Aorta (tissue), 5 donors: ENCODE measurements at regions not wholly inside any gene's neighbourhood (a gene's known extent, or its start where the extent isn't known, plus 50 kb on each side); places are given as distances from the start of the nearest gene placed in this dataset.
"Not testable (repeated sequence)": the region's sequence is repeated elsewhere in the genome, so short reads cannot be mapped to it uniquely, and the experiment has no call there.

Experiments used
- ATAC-seq: fragments of 200-7000 bp; cut with Tn5 transposase; one replicate; pipeline ENCODE4 v1.9.1; 2022; ENCODE audit warnings: moderate library complexity; ENCODE audit not compliant: low FRiP score
- DNase-seq, 2 donors: peaks; one replicate each; pipeline ENCODE4 v3.0.0-alpha.2; 2020
- H3K27ac ChIP-seq, 2 donors: one replicate each; pipeline ENCODE4 v1.5.1; 2013; ENCODE audit warnings: low read length in 2 of 2, mild to moderate bottlenecking in 2 of 2, moderate library complexity in 2 of 2, control low read depth in 1 of 2, inconsistent platforms in 1 of 2, low read depth in 1 of 2
- H3K27me3 ChIP-seq, 2 donors: one replicate each; pipeline ENCODE4 v1.6.1; 2013; ENCODE audit warnings: control low read depth in 1 of 2, low read length in 1 of 2, mild to moderate bottlenecking in 1 of 2, moderate library complexity in 1 of 2; ENCODE audit not compliant: insufficient read depth in 2 of 2, control insufficient read depth in 1 of 2
- H3K36me3 ChIP-seq, 2 donors: one replicate each; pipeline ENCODE4 v1.6.1; 2013; ENCODE audit warnings: control low read depth in 1 of 2, low read length in 1 of 2, mild to moderate bottlenecking in 1 of 2; ENCODE audit not compliant: insufficient read depth in 2 of 2, control insufficient read depth in 1 of 2
- H3K4me1 ChIP-seq, 2 donors: one replicate each; pipeline ENCODE4 v1.6.1; 2013; ENCODE audit warnings: low read length in 2 of 2, control low read depth in 1 of 2, mild to moderate bottlenecking in 1 of 2, moderate library complexity in 1 of 2; ENCODE audit not compliant: insufficient read depth in 2 of 2, control insufficient read depth in 1 of 2
- H3K4me3 ChIP-seq, 2 donors: one replicate each; pipeline ENCODE4 v1.5.1; 2013; ENCODE audit warnings: low read length in 2 of 2, control low read depth in 1 of 2, mild to moderate bottlenecking in 1 of 2
- H3K9me3 ChIP-seq: one replicate; pipeline ENCODE4 v1.6.1; 2013; ENCODE audit warnings: mild to moderate bottlenecking, low read length; ENCODE audit not compliant: control insufficient read depth
- WGBS, 2 donors: extraction: QIAGEN DNeasy Blood & Tissue Kit; methylation state at CpG; one replicate each; pipeline ENCODE4 v1.1.7; 2013; 5-methylcytosine and 5-hydroxymethylcytosine counted together
- intact Hi-C, 2 donors: fragments of 100-400 bp; cut with DNase I; formaldehyde crosslinking; loops; one replicate each; pipeline versions ENCODE4 v1.14.2 to v1.15.0; 2022
- donor health status: healthy with polysubstance abuse.
- donor health status: Bipolar disorder and iron deficiency.
- donor health status: DM: no; HTN: no; CAD: no.
- donor health status: DM: no; HTN: no; CAD: no.
- donor health status: DM: yes; HTN: yes; CAD: no.

DNA sequence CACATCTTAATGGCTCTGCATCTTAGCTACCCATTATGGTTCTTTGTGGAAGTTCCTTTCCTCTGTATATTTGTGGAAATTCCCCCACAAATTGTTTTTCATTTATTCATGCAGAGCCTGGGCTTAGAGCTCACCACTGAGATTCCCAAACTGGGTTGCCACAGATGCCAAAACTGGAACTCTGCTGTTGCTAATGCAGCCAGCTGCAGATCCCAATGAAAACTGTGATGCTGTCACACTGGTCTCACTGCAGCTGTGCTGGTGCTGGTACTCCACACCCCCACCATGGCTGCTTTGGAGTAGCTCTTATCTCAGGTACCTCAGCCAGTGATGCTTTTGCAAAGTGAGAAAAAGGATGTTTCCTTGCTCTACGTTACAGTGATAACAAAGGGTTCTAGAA lies 87.7 kb downstream of the DCK start:
- 63 to 66% methylated on average over 1 of the region's 1 CpG for WGBS, 2 donors
- H3K27ac ChIP-seq = no peak overlapping the region
- no peak overlapping the region for H3K4me3 ChIP-seq
- ATAC-seq (no peak), DNase-seq (no peak)
- intact Hi-C loops = no loop called here
- H3K9me3 ChIP-seq = no peaks in the 10 kb centered on the region
- no peaks in the 10 kb centered on the region for H3K27me3 ChIP-seq
- H3K36me3 ChIP-seq = peaks cover 0 to 1% of the 10 kb centered on the region in 2 donors
- H3K4me1 ChIP-seq = no peaks in the 10 kb centered on the region

DNA sequence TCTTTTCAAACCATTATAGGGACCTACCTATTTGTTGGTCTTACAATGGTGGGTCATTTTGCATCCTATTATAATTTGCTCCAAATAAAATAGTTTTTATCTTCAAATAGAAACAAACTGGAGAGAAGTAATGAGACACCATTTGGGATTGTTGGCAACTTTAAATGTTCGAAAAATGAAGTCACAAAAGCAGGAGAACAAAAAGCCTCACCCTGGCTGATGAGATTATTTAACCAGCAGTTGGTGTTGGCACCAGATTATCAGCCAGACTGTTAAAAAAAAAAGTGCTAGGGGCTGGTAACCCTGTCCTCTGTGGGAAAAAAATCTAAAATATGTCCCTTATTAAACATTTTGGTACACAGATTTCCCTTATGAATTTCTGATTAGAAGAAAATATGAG lies 100.3 kb downstream of the DCK start:
- Histone ChIP-seq H3K4me3 (no peak overlapping the region), H3K4me1 (no peaks in the 10 kb centered on the region), H3K9me3 (no peaks in the 10 kb centered on the region), H3K27ac (no peak overlapping the region), H3K36me3 (no peaks in the 10 kb centered on the region), H3K27me3 (no peaks in the 10 kb centered on the region)
- no peak for DNase-seq
- WGBS, 2 donors = 3 to 8% methylated on average over 1 of the region's 1 CpG
- no peak for ATAC-seq
- intact Hi-C loops = no loop called here

DNA sequence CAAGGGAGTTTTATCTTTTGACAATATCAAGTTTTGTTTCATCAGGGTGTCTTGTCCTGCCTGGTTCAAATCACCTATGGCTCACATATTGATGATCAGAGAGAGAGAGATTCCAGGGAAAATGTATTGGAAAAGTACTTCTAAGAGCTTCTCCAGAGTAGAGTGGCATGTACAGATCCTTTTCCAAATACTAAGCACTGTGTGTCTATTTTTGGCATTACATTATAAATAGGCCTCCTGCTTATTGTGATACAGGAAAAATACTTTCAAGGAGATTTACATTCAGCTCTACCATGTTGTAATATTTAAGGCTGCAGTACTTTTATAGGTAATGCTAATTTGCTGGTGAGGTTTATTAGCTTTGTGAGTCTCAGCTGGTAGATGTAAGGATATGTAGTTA lies 100.8 kb downstream of the DCK start:
- no peak for DNase-seq
- Histone ChIP-seq H3K27me3 (no peaks in the 10 kb centered on the region), H3K36me3 (no peaks in the 10 kb centered on the region), H3K27ac (no peak overlapping the region), H3K4me3 (no peak overlapping the region), H3K4me1 (no peaks in the 10 kb centered on the region), H3K9me3 (no peaks in the 10 kb centered on the region)
- intact Hi-C loops = no loop called here
- ATAC-seq = no peak

DNA sequence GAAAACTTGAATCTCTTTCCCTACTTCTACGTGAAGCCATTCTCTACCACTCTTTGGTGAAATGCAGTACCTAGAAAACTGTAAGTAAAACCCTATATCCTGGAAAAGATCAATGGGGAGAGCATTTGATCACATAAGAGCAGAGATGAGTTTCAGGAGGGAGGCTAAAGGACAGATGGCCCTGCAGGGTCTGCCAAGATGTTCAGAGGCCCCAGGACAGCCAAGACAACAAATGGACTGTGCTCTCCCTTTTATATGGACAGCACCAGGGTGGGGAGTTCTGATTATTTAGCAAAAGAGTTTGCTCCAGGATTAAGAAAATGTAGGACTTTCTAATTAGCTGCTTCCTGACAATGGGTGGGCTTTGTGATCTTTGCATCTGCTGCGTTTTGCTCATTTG lies 101.7 kb downstream of the DCK start:
- Histone ChIP-seq H3K36me3 (no peaks in the 10 kb centered on the region), H3K4me3 (no peak overlapping the region), H3K9me3 (no peaks in the 10 kb centered on the region), H3K4me1 (no peaks in the 10 kb centered on the region), H3K27ac (no peak overlapping the region), H3K27me3 (no peaks in the 10 kb centered on the region)
- intact Hi-C loops = no loop called here
- no peak for DNase-seq
- WGBS, 2 donors = 96 to 97% methylated on average over 2 of the region's 2 CpGs
- ATAC-seq = no peak

DNA sequence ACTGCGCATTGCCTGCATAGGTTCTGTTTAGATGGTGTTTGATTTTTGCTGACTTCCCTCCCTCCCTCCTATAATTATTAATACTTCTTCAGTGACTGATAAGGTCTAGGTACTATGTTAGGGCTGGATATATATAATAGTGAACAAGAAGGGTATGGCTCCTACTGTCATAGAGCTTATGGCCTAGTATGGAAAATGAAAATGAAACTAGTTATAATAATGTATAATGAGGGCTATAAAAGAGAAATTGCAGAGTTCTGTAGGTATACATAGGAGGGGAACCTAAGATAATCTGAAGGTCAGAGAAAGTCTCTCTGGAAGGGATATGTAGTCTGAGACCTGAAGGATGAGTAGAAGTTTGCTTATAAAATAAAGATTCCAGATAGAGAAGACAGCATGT lies 102.1 kb downstream of the DCK start:
- ATAC-seq (no peak), DNase-seq (no peak)
- no peaks in the 10 kb centered on the region for H3K9me3 ChIP-seq
- no peaks in the 10 kb centered on the region for H3K4me1 ChIP-seq
- no peak overlapping the region for H3K4me3 ChIP-seq
- WGBS, 2 donors = 94 to 100% methylated on average over 1 of the region's 1 CpG
- no peaks in the 10 kb centered on the region for H3K36me3 ChIP-seq
- intact Hi-C loops = no loop called here
- H3K27ac ChIP-seq = no peak overlapping the region
- no peaks in the 10 kb centered on the region for H3K27me3 ChIP-seq

DNA sequence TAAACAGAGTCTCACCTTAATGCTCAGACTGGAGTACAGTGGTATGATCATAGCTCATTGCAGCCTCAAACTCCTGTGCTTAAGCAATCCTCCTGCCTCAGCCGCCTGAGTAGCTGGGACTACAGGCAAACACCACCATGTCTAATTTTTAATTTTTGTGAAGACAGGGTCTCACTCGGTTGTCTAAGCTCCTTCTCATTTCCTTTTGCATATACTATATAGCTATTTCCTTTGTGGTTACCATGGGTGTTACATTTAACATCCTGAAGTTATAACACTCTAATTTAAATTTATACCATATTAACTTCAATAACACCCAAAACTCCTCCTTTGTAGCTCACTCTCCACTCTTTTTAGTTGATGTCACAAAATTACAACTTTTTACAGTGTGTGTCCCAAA lies 114.3 kb downstream of the DCK start:
- Histone ChIP-seq H3K27me3 (no peaks in the 10 kb centered on the region), H3K27ac (no peak overlapping the region), H3K4me1 (no peaks in the 10 kb centered on the region), H3K4me3 (no peak overlapping the region), H3K9me3 (no peaks in the 10 kb centered on the region), H3K36me3 (no peaks in the 10 kb centered on the region)
- ATAC-seq (no peak), DNase-seq (no peak)
- intact Hi-C loops = no loop called here
- WGBS, 2 donors = 76 to 84% methylated on average over 2 of the region's 2 CpGs

DNA sequence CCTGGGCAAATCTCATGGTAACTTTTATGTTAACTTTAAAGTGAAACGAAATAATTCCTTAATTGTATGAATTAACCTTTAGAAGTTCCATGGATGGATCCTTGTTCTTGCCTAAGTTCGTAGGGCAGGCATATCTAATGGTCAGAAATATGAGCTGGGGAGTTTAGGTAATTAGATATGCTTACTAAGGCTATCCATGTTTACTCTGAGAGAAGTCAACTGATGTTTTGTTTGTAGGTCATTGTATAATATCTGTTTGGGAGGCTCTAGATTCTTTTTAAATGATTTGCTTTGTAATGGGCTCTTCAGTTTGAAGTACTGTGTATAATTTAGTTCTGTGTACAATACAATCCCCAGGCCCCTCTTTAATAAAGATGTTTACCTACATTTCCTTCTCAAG lies 117.0 kb downstream of the DCK start:
- intact Hi-C loops = no loop called here
- Histone ChIP-seq H3K4me1 (no peaks in the 10 kb centered on the region), H3K27me3 (no peaks in the 10 kb centered on the region), H3K4me3 (no peak overlapping the region), H3K27ac (no peak overlapping the region), H3K36me3 (no peaks in the 10 kb centered on the region), H3K9me3 (no peaks in the 10 kb centered on the region)
- ATAC-seq (no peak), DNase-seq (no peak)
- 86 to 92% methylated on average over 2 of the region's 2 CpGs for WGBS, 2 donors

DNA sequence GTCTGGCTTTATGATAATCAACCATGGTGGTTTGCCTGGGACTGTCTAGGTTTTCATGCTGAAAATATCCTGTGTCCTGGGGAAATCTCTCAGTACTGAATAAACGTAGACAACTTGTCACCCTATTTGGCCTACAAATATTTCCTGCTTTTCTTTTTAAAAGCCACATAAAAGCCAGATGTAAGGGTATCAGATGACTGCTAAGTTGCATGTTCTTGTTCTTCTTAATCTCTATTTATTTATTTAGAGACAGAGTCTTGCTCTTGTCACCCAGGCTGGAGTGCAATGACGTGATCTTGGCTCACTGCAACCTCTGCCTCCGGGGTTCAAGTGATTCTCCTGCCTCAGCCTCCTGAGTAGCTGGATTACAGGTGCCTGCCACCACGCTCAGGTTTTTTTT lies 117.7 kb downstream of the DCK start:
- ATAC-seq, H3K36me3 ChIP-seq, H3K9me3 ChIP-seq, H3K4me3 ChIP-seq, H3K27me3 ChIP-seq, DNase-seq, intact Hi-C loops, H3K4me1 ChIP-seq, H3K27ac ChIP-seq: not testable (repeated sequence)
- WGBS, 2 donors = 63 to 70% methylated on average over 3 to 4 of the region's 4 CpGs

DNA sequence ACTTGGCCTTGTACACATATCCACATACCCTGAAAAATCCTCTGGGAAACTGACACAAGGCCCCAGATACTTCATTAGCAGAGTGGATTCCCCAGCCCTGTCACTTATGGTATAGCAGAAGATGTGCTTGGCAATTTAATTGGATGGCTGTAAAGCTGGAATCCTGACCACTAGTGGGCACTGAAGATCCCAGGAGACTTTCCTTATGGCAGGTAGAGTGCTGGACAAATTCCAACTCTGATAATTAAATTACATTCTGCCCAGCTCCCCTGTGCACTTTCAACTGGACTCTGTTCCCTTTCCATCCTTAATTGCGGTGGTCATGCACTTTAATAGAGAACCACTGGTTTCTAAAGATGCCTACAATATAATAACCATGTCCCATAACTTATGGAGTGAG lies 119.8 kb downstream of the DCK start:
- 97 to 99% methylated on average over 1 of the region's 1 CpG for WGBS, 2 donors
- no peak overlapping the region for H3K4me3 ChIP-seq
- no peak for ATAC-seq

More for the DNA sequence above, 119.8 kb downstream of the DCK start:
- Histone ChIP-seq H3K27ac (no peak overlapping the region), H3K4me1 (no peaks in the 10 kb centered on the region), H3K36me3 (no peaks in the 10 kb centered on the region), H3K27me3 (no peaks in the 10 kb centered on the region), H3K9me3 (no peaks in the 10 kb centered on the region)
- intact Hi-C loops = no loop called here
- no peak for DNase-seq
